HG03342 (cell line): ENCODE measurements at regions not wholly inside any gene's neighbourhood (a gene's known extent, or its start where the extent isn't known, plus 50 kb on each side); places are given as distances from the start of the nearest gene placed in this dataset.

Source experiments
- ATAC-seq: cut with Tn5 transposase; IDR thresholded peaks from one replicate; pipeline ENCODE4 v1.9.1; 2021; ENCODE audit warnings: mild to moderate bottlenecking, moderate library complexity; ENCODE audit not compliant: unreplicated experiment

- ATAC-seq = no peak
These were observed 409.0 kb downstream of the SLC4A3 start for GRCh38 chr2:220036431-220036830.

- ATAC-seq = no peak
These were observed 412.9 kb downstream of the SLC4A3 start for GRCh38 chr2:220040346-220040745.

GRCh38 chr2:220041447-220041846, 414.0 kb downstream of the SLC4A3 start:
- no peak for ATAC-seq

GRCh38 chr2:220043155-220043989, 415.9 kb downstream of the SLC4A3 start:
- no peak for ATAC-seq

- no peak for ATAC-seq
These were observed 416.5 kb downstream of the SLC4A3 start for GRCh38 chr2:220043990-220044335.

GRCh38 chr2:220044383-220044782, 417.0 kb downstream of the SLC4A3 start:
- no peak for ATAC-seq

- no peak for ATAC-seq
These were observed 419.1 kb downstream of the SLC4A3 start for GRCh38 chr2:220046507-220046906.

GRCh38 chr2:220051716-220052115, 424.3 kb downstream of the SLC4A3 start:
- no peak for ATAC-seq

- ATAC-seq = no peak
These were observed 426.5 kb downstream of the SLC4A3 start for GRCh38 chr2:220053919-220054318.

- ATAC-seq = no peak
These were observed 430.0 kb downstream of the SLC4A3 start for GRCh38 chr2:220057391-220057790.

- no peak for ATAC-seq
These were observed 430.5 kb downstream of the SLC4A3 start for GRCh38 chr2:220057916-220058315.

- no peak for ATAC-seq
These were observed 436.9 kb downstream of the SLC4A3 start for GRCh38 chr2:220064111-220065030.

GRCh38 chr2:220065581-220065980, 438.2 kb downstream of the SLC4A3 start:
- no peak for ATAC-seq

GRCh38 chr2:220068846-220069245, 441.4 kb downstream of the SLC4A3 start:
- no peak for ATAC-seq

GRCh38 chr2:220070349-220070748, 442.9 kb downstream of the SLC4A3 start:
- no peak for ATAC-seq

GRCh38 chr2:220071696-220072095, 444.3 kb downstream of the SLC4A3 start:
- no peak for ATAC-seq

GRCh38 chr2:220072669-220073220, 445.3 kb downstream of the SLC4A3 start:
- ATAC-seq = no peak

- ATAC-seq = no peak
These were observed 448.4 kb downstream of the SLC4A3 start for GRCh38 chr2:220075835-220076234.

GRCh38 chr2:220076734-220077133, 449.3 kb downstream of the SLC4A3 start:
- no peak for ATAC-seq

- no peak for ATAC-seq
These were observed 450.1 kb downstream of the SLC4A3 start for GRCh38 chr2:220077488-220077887.

GRCh38 chr2:220078439-220078838, 451.0 kb downstream of the SLC4A3 start:
- no peak for ATAC-seq

- no peak for ATAC-seq
These were observed 452.2 kb downstream of the SLC4A3 start for GRCh38 chr2:220079595-220079994.
